ENCODE measurements at regions not wholly inside any gene's neighbourhood (a gene's known extent, or its start where the extent isn't known, plus 50 kb on each side); places are given as distances from the start of the nearest gene placed in this dataset.

GRCh38 chrY:8994001-8994400, 343.3 kb upstream of the TSPY4 start:
- no peak for DNase-seq (ENCODE audit: low read depth)
- H3K4me3 ChIP-seq (ENCODE audit: low read depth, low read length), result no peak overlapping the region
- TF ChIP-seq, protein P1, sequence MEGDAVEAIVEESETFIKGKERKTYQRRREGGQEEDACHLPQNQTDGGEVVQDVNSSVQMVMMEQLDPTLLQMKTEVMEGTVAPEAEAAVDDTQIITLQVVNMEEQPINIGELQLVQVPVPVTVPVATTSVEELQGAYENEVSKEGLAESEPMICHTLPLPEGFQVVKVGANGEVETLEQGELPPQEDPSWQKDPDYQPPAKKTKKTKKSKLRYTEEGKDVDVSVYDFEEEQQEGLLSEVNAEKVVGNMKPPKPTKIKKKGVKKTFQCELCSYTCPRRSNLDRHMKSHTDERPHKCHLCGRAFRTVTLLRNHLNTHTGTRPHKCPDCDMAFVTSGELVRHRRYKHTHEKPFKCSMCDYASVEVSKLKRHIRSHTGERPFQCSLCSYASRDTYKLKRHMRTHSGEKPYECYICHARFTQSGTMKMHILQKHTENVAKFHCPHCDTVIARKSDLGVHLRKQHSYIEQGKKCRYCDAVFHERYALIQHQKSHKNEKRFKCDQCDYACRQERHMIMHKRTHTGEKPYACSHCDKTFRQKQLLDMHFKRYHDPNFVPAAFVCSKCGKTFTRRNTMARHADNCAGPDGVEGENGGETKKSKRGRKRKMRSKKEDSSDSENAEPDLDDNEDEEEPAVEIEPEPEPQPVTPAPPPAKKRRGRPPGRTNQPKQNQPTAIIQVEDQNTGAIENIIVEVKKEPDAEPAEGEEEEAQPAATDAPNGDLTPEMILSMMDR (IDR thresholded peaks at IDR 0.05; ENCODE audit: low read depth, low read length, missing control alignments), result no peak

GRCh38 chrY:9001231-9001630, 336.0 kb upstream of the TSPY4 start:
- no peak for DNase-seq (ENCODE audit: low read depth)
- H3K4me3 ChIP-seq (ENCODE audit: low read depth, low read length), result no peak overlapping the region
- TF ChIP-seq, protein P1 (IDR thresholded peaks at IDR 0.05; ENCODE audit: low read depth, low read length, missing control alignments), result no peak

- TF ChIP-seq, protein P1 (IDR thresholded peaks at IDR 0.05; ENCODE audit: low read depth, low read length, missing control alignments), result no peak
- DNase-seq (ENCODE audit: low read depth), result no peak
- H3K4me3 ChIP-seq (ENCODE audit: low read depth, low read length), result no peak overlapping the region
Measured at GRCh38 chrY:9003739-9004138, 333.5 kb upstream of the TSPY4 start.

GRCh38 chrY:9008648-9009047, 328.6 kb upstream of the TSPY4 start:
- TF ChIP-seq, protein P1 (IDR thresholded peaks at IDR 0.05; ENCODE audit: low read depth, low read length, missing control alignments), result no peak
- H3K4me3 ChIP-seq (ENCODE audit: low read depth, low read length), result no peak overlapping the region
- no peak for DNase-seq (ENCODE audit: low read depth)

DNA sequence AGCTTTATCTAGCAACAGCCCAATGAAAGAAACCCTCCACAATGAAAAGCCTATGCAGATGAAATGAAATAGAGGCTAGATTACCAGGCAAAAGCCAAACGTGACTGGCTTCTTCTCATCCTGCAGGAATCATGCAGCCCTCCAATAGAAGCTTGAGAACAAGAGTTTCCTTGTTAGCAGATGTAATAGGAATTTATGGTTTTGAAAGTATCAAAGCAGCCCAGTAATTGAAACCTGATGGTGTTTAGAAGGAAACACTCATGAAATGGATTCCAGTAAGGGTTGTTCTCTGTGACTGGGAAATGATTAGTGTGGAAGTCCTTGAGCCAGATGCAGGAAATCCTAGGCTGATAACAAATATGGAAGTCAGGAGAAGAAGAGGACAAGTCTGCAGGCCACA, 320.3 kb upstream of the TSPY4 start:
- TF ChIP-seq, protein P1 (IDR thresholded peaks at IDR 0.05; ENCODE audit: low read depth, low read length, missing control alignments), result no peak
- DNase-seq (ENCODE audit: low read depth), result no peak
- H3K4me3 ChIP-seq (ENCODE audit: low read depth, low read length), result no peak overlapping the region

- no peak for DNase-seq (ENCODE audit: low read depth)
- no peak overlapping the region for H3K4me3 ChIP-seq (ENCODE audit: low read depth, low read length)
- TF ChIP-seq, protein P1 (IDR thresholded peaks at IDR 0.05; ENCODE audit: low read depth, low read length, missing control alignments), result no peak
Measured at GRCh38 chrY:9018401-9018800, 318.9 kb upstream of the TSPY4 start.

DNA sequence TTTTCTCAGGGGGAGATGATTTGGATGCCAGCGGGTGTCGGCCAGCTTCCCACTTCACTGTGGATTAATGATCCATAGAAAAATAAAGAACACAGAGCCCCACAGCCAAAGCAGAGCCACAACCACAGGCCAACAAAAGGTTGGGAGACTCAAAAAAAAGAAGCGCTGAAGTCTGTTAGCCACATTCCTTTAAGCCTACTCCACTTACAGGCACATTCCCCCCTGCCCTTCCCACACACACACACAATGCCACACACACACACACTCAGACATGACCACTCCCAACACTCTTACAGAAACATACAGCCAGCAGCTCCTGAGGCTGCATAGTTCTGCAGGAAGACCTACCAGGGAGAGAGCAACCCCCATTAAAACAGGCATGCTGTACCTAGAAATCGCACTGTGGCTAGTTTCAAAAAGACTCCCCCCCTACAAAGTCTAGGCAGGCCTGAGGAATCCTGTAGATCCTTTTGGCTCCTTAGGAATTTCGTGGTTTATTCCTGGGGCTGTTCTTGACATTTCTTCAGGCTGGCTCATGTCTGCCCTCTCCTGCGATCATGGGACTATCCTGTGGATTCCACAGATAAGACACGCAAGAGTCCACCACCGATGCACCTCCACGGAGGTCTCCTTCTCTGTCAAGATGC, 309.4 kb upstream of the TSPY4 start:
- TF ChIP-seq, protein P1 (IDR thresholded peaks at IDR 0.05; ENCODE audit: low read depth, low read length, missing control alignments), result no peak
- DNase-seq (ENCODE audit: low read depth), result no peak
- no peak overlapping the region for H3K4me3 ChIP-seq (ENCODE audit: low read depth, low read length)
